Thyroid gland (tissue), 4 donors: ENCODE measurements at regions not wholly inside any gene's neighbourhood (a gene's known extent, or its start where the extent isn't known, plus 50 kb on each side); places are given as distances from the start of the nearest gene placed in this dataset.

Source experiments
- CTCF ChIP-seq, 6 experiments: fragments of 200-600 bp in 3 of 6; fragments of 450-650 bp in 3 of 6; sonication (generic) in 3 of 6; IDR thresholded peaks; one replicate each; pipeline ENCODE4 v1.5.1; 2016 to 2019; ENCODE audit warnings: antibody characterized with exemption in 6 of 6, mild to moderate bottlenecking in 2 of 6, inconsistent platforms in 1 of 6, moderate library complexity in 1 of 6
- POLR2A ChIP-seq, 2 donors: fragments of 450-650 bp; IDR thresholded peaks; one replicate each; pipeline ENCODE4 v1.6.1; 2017; ENCODE audit warnings: antibody characterized with exemption in 2 of 2, mild to moderate bottlenecking in 2 of 2, moderate library complexity in 1 of 2

GRCh38 chr2:16862471-16862870, 196.8 kb upstream of the CYRIA start:
- TF ChIP-seq CTCF (IDR thresholded peaks at IDR 0.05) (no peak), POLR2A (IDR thresholded peaks at IDR 0.05) (no peak)
